ENCODE measurements at regions not wholly inside any gene's neighbourhood (a gene's known extent, or its start where the extent isn't known, plus 50 kb on each side); places are given as distances from the start of the nearest gene placed in this dataset.

DNA sequence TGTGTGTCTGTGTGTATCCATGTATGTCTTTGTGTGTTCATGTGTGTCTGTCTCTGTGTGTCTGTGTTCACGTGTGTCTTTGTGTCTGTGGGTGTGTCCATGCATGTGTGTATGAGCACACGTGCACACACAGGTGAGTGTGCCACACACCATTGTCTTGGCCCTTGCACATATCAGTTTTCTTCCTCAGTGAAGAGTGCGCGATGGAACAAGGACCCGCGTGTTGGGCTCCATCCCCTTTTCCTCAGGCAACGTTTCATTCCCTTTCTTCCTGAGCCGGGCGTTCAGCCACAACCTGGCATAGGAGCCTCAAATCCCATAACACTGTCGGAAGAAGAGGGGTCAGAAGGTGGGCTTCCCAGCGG lies 74.3 kb downstream of the PTGR3 start:
- H3K27ac ChIP-seq (ENCODE audit: insufficient read depth, low read length) = no peak overlapping the region
- DNase-seq (ENCODE audit: low read depth in 2 of 2) = no peak
- no peaks in the 10 kb centered on the region for H3K9me3 ChIP-seq (ENCODE audit: control insufficient read depth, insufficient read depth, low read depth, low read length)

GRCh38 chr18:75133721-75134610 lies 75.0 kb downstream of the PTGR3 start:
- no peaks in the 10 kb centered on the region for H3K9me3 ChIP-seq (ENCODE audit: control insufficient read depth, insufficient read depth, low read depth, low read length)
- H2AFZ ChIP-seq (ENCODE audit: low read length) = no peak overlapping the region
- DNase-seq (ENCODE audit: low read depth in 2 of 2) = no peak
- H3K4me2 ChIP-seq (ENCODE audit: extremely low read depth, insufficient read depth, low read length) = no peak overlapping the region
- H3K27me3 ChIP-seq (ENCODE audit: control insufficient read depth, insufficient read depth, low read length) = no peaks in the 10 kb centered on the region
- no peaks in the 10 kb centered on the region for H3K4me1 ChIP-seq (ENCODE audit: control insufficient read depth, extremely low read depth, insufficient read depth, low read length)
- H3K36me3 ChIP-seq (ENCODE audit: control insufficient read depth, insufficient read depth, low read length) = no peaks in the 10 kb centered on the region
- H3K4me3 ChIP-seq (replicated peaks in 1 of 4; ENCODE audit: control extremely low read depth in 1 of 4, insufficient read depth in 1 of 4, low read depth in 3 of 4, low read length in 4 of 4) = no peak overlapping the region
- no peak for TF ChIP-seq CTCF (conservative IDR thresholded peaks at IDR 0.05 in 1 of 2, IDR thresholded peaks at IDR 0.05 in 1 of 2; ENCODE audit: low read depth in 1 of 2, low read length in 2 of 2)
- no peak for TF ChIP-seq EZH2 (IDR thresholded peaks at IDR 0.05; ENCODE audit: low read length, missing control alignments)
- H3K27ac ChIP-seq (ENCODE audit: insufficient read depth, low read length) = no peak overlapping the region
- no peak overlapping the region for H3K9ac ChIP-seq (ENCODE audit: insufficient read depth, low read length)
- no peaks in the 10 kb centered on the region for H3K79me2 ChIP-seq (ENCODE audit: control insufficient read depth, insufficient read depth, low read length)
- no peaks in the 10 kb centered on the region for H4K20me1 ChIP-seq (ENCODE audit: control insufficient read depth, extremely low read depth, insufficient read depth, low read length)

More for the DNA sequence above, 74.3 kb downstream of the PTGR3 start:
- no peak overlapping the region for H3K4me3 ChIP-seq (replicated peaks in 1 of 4; ENCODE audit: control extremely low read depth in 1 of 4, insufficient read depth in 1 of 4, low read depth in 3 of 4, low read length in 4 of 4)
- H3K4me2 ChIP-seq (ENCODE audit: extremely low read depth, insufficient read depth, low read length) = no peak overlapping the region
- no peak overlapping the region for H2AFZ ChIP-seq (ENCODE audit: low read length)
- H3K9ac ChIP-seq (ENCODE audit: insufficient read depth, low read length) = no peak overlapping the region
- H3K4me1 ChIP-seq (ENCODE audit: control insufficient read depth, extremely low read depth, insufficient read depth, low read length) = no peaks in the 10 kb centered on the region
- no peaks in the 10 kb centered on the region for H3K36me3 ChIP-seq (ENCODE audit: control insufficient read depth, insufficient read depth, low read length)
- TF ChIP-seq CTCF (conservative IDR thresholded peaks at IDR 0.05 in 1 of 2, IDR thresholded peaks at IDR 0.05 in 1 of 2; ENCODE audit: low read depth in 1 of 2, low read length in 2 of 2) (no peak), EZH2 (IDR thresholded peaks at IDR 0.05; ENCODE audit: low read length, missing control alignments) (no peak)
- H3K27me3 ChIP-seq (ENCODE audit: control insufficient read depth, insufficient read depth, low read length) = no peaks in the 10 kb centered on the region
- no peaks in the 10 kb centered on the region for H3K79me2 ChIP-seq (ENCODE audit: control insufficient read depth, insufficient read depth, low read length)
- no peaks in the 10 kb centered on the region for H4K20me1 ChIP-seq (ENCODE audit: control insufficient read depth, extremely low read depth, insufficient read depth, low read length)

GRCh38 chr18:75132931-75133525 lies 75.9 kb downstream of the PTGR3 start:
- Histone ChIP-seq H4K20me1 (ENCODE audit: control insufficient read depth, extremely low read depth, insufficient read depth, low read length) (no peaks in the 10 kb centered on the region), H3K9ac (ENCODE audit: insufficient read depth, low read length) (no peak overlapping the region), H3K36me3 (ENCODE audit: control insufficient read depth, insufficient read depth, low read length) (no peaks in the 10 kb centered on the region), H3K4me2 (ENCODE audit: extremely low read depth, insufficient read depth, low read length) (no peak overlapping the region), H3K9me3 (ENCODE audit: control insufficient read depth, insufficient read depth, low read depth, low read length) (no peaks in the 10 kb centered on the region), H3K27ac (ENCODE audit: insufficient read depth, low read length) (no peak overlapping the region), H3K79me2 (ENCODE audit: control insufficient read depth, insufficient read depth, low read length) (no peaks in the 10 kb centered on the region), H3K27me3 (ENCODE audit: control insufficient read depth, insufficient read depth, low read length) (no peaks in the 10 kb centered on the region), H2AFZ (ENCODE audit: low read length) (no peak overlapping the region), H3K4me1 (ENCODE audit: control insufficient read depth, extremely low read depth, insufficient read depth, low read length) (no peaks in the 10 kb centered on the region), H3K4me3 (replicated peaks in 1 of 4; ENCODE audit: control extremely low read depth in 1 of 4, insufficient read depth in 1 of 4, low read depth in 3 of 4, low read length in 4 of 4) (no peak overlapping the region)
- TF ChIP-seq CTCF (conservative IDR thresholded peaks at IDR 0.05 in 1 of 2, IDR thresholded peaks at IDR 0.05 in 1 of 2; ENCODE audit: low read depth in 1 of 2, low read length in 2 of 2) (no peak), EZH2 (IDR thresholded peaks at IDR 0.05; ENCODE audit: low read length, missing control alignments) (no peak)
- no peak for DNase-seq (ENCODE audit: low read depth in 2 of 2)

Measured in fibroblast of lung (primary cell).